NCI-H2081 treated with DMSO at 0.1 percent for 48 hours (cell line): ENCODE measurements at regions not wholly inside any gene's neighbourhood (a gene's known extent, or its start where the extent isn't known, plus 50 kb on each side); places are given as distances from the start of the nearest gene placed in this dataset.

Source experiments
- DNase-seq: peaks from one replicate; lab custom pipeline; 2025; lab: John Stamatoyannopoulos, UW

DNA sequence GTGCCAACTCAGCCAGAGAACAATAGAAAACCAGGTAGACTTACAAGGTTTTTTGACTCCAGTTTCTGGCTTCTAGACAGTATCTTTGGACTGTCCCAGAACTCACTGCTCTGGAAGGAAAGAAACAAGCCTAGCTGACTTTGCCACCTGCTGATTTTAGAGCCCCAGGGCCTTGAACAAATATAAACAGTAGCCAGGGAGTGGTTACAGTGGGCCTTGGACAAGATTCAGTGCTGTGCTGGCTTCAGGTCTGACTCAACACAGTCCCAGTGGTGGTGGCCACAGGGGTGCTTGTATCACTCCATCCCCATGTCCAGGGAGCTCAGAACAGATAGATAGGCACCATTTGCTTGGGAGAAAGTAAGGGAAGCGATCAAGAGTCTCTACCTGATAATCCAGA is 694.1 kb upstream of the ADGRL3 start:
- no peak for DNase-seq

DNA sequence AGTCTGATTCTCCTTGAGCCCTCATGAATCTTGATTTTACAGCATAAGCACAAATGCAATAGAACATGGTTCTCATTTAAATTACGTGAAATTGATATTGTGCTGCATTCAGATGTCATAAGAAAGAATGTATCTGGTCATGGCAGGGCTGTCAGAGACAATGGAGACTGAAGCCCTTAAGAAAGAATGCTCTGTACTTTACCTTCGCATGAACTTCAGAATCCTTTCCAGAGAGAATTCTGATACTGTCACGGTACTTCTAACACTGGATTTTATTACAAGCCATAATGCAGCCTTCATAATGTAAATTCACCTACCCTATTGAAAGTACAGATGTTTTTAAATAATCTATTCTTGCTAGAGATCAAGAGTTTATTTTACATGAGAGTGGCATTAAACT is 677.9 kb upstream of the ADGRL3 start:
- no peak for DNase-seq

DNA sequence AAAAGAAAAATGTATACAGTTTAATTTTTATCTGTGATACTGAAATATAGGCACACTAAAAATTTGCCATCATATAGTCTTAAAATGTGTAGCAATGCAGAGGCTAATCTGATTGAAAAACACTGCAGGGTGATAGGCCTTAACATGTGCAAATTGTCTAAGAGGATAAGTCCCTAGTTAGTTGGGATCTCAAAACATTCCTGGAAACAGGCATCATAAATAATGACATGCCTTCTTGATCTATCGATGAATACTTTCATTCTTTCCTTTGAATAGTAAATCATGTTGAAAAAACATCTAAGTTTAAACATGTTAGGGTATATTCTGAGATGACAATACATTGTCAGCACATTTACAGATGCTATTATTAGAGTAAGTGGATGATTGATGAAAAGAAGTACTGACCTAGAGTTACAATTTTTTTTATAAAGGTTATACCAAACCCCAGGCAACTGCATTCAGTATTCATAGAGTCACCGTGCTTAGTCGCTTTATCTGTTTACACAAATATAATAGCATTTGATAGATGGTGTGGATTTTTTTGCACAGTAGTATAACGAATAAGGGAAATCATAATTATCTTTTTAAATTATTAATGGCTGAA is 668.2 kb upstream of the ADGRL3 start:
- DNase-seq, result no peak

DNA sequence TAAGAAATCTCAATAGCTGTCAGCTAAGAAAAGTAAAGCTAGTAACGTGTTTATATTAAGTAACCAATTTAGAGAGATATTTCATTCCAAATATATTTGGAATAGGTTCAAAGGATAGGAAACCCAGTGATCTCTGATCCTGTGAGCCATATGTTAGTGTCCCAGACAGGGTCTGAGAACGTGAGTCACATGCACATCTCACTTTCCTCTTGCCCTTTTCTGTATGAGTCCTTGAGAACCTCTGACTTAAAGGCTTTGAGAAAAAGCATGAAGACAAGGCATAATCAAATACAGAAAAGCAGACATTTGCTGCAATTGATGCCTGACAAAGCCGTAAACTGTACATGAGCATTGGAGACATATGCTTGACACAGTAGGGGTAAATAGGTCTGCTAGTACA is 655.1 kb upstream of the ADGRL3 start:
- no peak for DNase-seq

DNA sequence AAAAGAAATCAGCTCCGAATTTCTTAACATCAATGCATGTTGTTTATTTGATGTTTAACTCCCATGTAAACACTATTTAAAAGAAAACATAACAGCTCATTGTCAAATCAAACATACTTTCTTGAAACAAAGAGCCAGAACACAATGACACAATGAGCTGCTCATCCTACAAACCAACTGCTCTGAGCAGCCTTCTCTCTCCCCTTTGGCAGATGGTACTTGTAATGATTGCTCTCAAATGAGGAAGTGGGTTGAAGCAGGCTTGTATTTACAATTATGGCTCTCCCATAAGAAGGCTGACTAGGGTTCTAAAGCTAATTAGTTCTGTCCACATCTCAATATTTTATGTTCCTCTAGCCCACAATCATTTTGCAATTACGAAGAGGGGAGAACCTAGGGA is 637.8 kb upstream of the ADGRL3 start:
- DNase-seq, result peak; percentile 11

DNA sequence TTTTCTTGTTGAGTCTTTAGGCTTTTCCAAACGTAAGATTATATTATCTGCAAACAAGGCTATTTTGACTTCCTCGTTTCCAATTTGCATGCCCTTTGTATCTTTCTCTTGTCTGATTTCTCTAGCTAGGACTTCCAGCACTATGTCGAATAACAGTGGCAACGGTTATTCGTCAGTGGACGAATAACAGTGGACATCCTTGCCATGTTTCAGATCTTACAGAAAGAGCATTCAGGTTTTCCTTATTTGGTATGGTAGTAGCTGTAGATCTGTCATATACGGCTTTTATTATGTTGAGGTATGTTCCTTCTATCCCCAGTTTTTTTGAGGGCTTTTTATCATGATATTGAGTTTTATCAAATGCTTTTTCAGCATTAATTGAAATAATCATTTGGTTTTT is 634.6 kb upstream of the ADGRL3 start:
- DNase-seq, result no peak

DNA sequence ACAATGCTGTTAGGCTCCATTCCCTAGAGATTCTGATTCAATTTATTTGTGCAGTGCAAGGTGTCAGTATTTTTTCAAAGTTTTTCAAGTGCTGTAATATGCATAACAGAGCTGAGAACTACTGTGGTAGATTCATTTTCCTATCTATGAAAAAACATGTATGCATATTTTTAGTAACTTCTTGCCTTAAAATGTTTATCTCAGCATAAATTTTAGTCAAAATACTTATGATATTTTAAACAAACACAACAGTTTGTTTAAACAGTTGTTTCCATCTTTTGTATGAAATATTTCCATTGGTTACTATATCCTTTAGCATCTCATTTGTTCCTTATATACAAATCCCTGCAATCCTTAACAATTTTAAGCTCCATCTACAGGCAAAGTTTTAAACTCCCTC is 624.8 kb upstream of the ADGRL3 start:
- no peak for DNase-seq

DNA sequence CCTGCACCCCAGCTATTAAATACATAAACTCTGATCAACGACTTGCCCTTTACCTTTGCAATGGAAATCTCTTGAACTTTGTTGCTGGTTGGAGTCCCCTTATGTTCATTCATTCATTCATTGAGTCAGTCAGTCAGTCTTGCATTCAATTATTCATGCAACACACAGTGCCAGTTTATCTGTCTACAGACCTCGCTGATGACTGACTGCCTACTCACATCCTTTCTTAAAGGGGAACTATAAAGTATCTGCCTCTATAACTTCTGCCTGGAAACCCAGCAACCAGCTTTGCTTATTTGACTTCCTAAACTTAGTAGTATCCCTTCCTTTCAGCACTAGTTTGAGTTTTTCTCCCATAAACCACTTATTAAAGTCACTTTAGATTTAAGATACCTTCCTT is 620.8 kb upstream of the ADGRL3 start:
- DNase-seq, result no peak

DNA sequence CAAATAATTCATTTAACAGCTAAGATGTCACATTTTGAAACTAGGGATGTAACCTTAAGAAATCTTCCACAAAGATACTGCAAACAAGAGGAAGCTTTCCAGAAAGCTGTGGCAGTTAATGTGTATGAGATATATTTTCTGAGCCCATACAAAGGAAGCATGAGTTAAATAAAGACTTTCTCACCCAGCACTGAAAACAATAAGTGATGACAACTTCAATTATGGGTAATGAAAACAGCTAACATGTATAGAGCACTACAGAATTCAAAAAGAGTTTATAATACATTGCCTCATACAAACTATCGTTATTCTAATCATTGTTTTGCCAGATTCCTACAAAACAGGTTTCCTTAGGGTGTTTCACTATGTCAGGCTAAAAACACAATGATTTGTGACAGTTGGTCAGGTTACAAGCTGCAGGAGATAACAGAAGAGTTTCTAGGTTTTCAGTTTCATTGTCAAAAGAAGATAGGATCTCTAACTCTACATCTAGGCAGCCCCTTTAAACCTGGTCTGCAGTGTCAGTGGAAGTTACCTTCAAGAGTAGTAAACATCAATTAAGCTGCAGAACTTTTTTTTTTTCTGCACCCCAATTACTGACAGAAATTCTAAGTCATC is 618.1 kb upstream of the ADGRL3 start:
- DNase-seq, result no peak

DNA sequence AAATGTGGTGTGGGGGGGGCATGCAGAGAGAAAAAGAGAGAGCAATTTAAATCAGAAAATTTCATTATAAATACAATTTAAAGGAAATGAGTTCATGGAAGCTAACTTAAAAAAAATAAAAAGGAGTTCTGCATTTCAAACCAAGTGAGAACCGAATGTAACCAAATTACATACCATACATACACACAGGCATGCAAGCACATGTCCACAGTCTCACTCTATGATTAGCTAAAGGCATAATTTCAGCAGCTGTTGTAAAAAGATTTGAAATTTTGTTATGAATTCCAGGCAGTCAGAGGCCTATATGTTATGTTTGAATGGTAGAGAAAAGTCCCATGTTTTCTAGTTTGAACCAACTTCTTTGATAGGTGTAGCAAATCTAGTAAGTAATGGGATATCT is 611.6 kb upstream of the ADGRL3 start:
- no peak for DNase-seq

DNA sequence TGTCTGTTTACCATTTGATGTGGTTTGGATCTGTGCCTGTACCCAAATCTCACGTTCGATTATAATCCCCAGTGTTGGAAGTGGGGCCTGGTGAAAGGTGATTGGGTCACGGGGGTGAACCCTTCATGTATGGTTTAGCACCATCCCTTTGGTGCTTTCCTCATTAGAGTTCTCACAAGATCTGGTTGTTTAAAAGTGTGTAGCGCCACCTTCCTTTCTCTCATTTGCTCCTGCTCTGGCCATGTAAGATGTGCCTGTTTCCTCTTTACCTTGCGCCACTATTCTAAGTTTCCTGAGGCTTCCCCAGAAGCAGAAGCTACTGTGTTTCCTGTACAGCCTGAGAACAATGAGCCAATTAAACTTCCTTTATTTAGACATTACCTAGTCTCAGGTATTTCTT is 610.7 kb upstream of the ADGRL3 start:
- no peak for DNase-seq

DNA sequence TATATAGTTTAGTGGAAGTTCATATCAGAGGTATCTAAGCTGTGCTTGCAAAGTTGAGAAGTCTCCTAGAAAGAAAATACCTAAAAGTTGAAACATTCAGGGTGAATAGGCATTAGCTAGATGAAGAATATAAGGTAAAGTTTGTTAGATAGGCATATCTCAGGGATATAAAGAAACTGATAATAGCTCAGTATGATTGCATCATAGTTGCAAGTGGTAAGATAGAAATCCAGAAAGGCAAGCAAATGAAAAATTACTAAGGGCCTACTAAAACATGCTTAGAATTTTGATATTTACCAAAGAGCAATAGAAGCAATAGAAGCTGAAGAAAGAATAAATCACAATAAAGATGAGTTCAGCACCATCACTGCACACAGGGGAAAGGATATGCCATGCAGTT is 610.0 kb upstream of the ADGRL3 start:
- DNase-seq, result no peak

DNA sequence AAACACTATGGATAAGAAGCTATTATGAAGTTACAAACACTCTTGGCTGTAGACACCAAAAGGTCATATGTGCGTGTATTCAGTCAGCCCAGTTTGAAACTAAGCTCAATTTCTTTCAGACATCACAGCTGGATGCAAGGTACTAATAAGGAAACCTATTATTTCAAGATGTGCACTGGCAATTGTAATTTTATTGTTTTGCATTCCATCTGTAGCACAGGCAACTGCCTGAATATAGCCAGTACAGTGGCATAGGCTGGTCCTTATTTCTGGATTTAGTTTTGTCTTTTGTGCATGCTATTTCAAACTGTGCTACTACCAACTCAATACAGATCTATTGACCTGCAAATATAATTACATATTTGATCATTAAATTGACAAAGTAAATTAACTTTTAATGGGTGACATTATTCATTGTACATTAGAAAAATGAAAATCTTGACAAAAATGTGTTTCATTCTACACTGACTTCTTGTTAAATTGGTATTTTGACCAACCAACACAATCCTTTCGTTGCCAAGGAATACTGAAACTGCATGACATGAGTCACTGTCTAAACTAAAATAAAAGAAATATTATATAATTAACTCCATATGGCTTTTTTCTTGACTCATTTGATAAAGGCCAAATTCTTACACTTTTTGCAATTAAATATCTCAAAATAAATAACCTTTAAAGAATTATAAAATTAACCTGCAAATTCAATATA is 594.3 kb upstream of the ADGRL3 start:
- DNase-seq, result no peak

DNA sequence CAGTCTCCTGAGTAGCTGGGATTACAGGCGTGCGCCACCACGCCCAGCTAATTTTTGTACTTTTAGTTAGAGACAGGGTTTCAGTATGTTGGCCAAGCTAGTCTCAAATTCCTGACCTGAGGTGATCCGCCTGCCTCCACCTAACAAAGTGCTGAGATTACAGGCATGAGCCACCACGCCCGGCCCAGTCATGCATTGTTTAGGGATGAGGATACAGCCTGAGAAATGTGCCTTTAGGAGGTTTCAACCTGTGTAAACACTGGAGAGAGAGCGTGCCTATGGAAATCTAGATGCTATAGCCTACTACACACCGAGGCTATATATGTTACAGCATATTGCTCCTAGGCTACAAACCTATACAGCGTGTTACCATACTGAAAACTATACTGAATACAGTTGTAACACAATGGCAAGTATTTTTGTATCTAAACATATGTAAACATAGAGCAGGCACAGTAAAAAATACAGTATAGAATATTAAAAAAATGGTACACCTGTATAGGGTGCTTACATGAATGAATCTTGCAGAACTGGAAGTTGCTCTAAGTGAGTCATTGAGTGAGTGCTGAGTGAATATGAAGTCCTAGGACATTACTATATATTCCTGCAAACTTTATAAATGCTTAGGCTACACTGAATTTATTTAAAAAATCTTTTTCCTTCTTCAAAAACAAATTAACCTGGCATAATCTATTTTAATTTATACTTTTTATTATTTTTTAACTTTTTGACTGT is 588.2 kb upstream of the ADGRL3 start:
- DNase-seq, result no peak

DNA sequence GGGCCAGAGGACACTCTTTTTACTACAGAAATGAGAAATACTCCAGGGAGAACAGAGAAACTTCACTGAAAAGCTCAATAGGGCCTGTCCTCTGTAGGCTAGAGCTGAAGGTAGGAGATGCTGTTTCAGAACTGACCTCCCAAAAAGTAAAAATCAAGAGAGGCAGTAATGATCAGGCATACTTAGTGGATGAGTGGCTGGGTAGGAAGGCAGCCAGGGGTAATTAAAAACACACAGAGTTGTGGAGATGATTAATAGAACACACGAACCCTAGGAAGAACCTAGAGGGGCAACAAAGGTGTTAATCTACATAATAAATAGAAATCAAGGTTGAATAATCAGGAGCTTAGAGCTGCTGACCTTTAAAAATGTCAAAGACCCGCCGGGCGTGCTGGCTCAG is 582.4 kb upstream of the ADGRL3 start:
- DNase-seq, result no peak

DNA sequence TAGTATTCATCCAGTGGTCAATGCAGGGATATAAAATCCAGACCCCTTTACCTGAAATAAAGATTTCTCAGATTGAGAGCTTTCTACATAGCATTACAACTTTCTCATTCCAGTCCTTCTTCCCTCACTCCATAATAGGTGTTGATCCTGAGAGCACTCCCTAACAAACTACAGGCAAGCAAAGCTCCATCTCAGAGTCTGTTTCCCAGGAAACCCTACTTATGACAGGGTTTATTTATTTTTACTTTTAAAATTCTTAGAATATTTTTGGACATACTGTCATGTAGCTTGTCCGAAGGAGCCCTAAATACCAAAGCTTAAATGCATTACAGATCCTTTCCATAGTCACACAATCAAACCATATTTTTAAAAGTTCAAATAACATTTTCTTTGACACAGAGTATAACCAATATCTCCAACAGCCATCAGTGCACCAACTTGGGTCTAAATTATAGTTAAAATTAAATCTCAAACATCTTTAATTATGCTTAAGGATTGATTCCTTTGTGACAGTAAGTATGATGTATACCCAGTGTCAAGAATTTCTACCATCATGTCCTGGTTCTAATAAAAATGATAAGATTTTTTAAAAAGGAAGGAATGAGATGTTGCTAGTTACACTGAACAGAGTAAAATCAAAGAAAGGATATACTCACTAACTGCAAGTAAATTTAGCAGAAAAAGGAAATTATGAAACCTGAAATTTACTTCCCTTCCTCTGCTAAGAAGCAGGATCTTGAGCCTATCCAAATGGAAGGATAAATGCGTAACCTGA is 580.4 kb upstream of the ADGRL3 start:
- DNase-seq, result no peak

DNA sequence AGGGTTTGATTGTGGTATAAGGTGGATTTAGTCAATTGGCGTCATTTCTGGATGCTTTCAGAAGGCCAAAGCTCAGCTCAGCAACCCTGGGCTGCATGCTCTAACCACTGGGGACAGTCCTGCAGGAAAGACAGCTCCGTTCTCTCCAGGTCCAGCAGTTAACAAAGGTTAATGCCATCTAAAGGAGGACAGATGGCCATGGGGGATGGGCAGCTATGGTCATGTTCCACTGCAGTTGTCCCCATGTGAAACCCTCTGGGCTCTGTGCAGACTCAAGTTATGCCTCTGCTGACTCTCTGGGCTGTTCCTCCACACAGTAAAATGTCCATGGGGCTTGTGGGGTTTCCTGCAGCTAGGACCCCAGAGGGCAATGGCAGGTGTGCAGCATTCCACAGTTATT is 562.1 kb upstream of the ADGRL3 start:
- DNase-seq, result no peak

DNA sequence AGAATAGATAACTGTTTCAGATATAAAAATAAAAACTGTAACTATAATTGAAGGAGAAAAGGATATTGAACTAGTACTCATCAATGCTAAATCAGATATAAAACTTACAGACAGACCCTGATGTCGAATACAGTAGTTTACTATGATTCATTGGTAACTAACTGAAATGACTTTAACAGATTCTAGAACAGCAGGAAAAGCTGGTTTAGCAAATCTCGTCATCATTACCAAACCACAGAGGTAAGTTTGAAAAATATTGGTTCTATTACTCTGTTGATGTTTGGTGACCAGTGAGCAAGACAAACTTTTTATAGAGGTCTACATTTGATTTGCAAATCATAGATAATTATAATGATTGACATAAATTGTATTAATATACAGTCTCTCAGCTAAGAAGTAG is 551.4 kb upstream of the ADGRL3 start:
- DNase-seq, result no peak

DNA sequence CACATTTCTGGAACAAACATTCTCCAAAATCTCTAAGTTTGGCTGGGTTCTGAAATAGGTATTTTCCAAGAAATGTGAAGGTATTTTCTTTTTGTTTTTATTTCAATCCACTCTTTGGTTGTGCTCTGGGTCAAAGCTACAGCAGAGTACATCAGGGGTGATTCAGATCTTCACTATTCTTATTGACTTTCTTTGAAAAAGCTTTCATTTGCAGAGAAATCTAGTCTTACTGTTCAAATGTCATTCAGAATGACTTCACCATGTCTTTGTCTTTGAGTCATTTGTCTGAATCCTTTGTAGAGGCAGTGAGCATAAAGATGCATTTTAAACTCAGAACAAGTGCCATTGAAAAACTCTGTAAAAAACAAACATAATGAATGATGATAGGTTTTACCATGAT is 547.2 kb upstream of the ADGRL3 start:
- DNase-seq, result no peak

DNA sequence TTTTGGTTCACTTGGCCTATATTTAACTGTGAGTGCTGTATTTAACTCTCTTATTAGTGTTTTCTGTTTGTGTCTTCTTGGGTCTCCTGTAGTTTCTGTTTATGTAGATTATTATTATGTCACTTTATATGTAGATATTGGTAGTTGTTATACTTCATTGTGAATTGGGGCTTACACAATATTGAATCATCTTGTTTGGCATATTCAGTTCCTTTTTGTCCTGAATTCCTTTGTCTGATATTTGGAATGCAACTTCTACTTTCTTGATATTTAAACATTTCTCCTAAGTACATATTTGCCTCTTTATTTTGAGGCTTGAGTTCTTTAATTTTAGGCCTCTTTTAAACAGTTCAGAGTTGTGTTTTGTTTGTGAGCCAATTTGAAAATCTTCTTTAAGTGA is 544.8 kb upstream of the ADGRL3 start:
- no peak for DNase-seq

DNA sequence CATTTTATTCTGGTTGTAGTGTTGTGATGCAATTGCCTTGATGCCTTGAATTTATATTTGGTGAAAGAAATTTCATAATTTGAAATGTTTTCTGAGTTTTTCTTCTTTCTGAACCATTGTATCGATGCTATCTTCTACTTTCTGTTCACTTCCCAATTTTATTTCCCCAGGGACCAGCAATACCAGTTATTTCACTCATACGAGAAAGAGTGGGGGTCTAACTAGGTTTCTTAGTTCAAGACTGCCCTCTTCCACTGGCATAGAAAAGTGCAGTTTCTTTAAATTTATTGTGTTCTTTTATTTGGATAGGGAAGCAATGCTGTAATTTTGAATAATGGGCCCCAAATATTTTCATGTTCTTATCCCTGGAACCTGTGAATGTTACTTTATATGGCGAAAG is 544.0 kb upstream of the ADGRL3 start:
- DNase-seq, result no peak

DNA sequence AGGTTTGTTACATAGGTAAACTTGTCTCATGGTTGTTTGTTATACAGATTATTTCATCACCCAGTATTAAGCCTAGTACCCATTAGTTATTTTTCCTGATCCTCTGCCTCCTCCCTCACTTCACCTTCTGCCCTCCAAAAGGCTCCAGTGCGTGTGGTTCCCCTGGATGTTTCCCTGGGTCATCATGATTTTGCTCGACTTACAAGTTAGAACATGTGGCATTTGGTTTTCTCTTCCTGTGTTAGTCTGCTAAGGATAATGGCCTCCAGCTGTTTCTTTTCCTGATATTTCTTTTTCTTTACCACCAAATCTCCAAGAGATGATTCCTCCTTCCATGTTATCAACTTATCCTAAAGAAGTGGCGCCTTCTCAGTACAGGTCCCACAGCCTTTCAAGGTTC is 543.1 kb upstream of the ADGRL3 start:
- no peak for DNase-seq
